HuH-7 (cell line): ENCODE measurements at regions not wholly inside any gene's neighbourhood (a gene's known extent, or its start where the extent isn't known, plus 50 kb on each side); places are given as distances from the start of the nearest gene placed in this dataset.
"Not testable (repeated sequence)": the region's sequence is repeated elsewhere in the genome, so short reads cannot be mapped to it uniquely, and the experiment has no call there.

Experiments used
- DNase-seq: peaks from one replicate; pipeline ENCODE4 v3.0.0; 2011; ENCODE audit warnings: low spot score

DNA sequence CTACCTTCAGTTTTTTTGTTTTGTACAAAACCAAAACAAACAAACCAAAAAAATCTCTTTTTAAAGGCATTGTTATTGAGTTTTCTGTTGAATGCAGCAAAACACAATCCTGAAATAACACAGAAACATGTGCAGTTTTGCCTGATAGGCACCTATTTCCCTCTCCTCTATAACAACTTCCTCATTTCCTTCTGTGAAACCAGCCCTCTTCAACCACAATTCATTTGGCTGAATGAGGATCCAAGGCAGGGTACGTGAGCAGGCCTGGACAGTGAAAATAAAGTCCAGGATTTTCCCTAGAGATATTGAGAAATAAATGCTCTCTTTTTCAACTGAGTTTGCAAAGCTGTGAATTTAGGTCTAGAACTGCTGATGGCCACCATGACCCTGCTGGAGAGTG lies 134.8 kb upstream of the LARP1 start:
- DNase-seq, result no peak

DNA sequence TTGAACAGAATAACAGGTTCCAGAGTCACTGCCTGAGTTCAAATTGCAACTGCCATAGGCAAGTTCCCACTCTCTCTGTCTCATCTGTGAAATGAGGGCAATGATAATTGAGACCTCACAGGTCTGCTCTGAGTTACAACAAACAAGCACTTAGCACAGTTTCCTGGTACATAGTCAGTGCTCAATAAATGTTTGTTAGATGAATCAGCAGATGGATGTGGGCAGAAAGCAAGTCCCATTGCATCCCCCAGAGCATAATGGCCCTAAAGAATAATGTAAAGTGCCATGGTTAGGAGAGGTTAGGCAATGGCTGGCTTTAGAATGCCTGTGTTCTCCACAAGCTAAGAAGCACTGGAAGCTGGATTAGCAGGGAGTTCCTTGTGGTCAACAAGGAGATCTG lies 136.5 kb upstream of the LARP1 start:
- no peak for DNase-seq

GRCh38 chr5:154614595-154614994 lies 136.6 kb upstream of the HAND1 start:
- DNase-seq, result no peak

DNA sequence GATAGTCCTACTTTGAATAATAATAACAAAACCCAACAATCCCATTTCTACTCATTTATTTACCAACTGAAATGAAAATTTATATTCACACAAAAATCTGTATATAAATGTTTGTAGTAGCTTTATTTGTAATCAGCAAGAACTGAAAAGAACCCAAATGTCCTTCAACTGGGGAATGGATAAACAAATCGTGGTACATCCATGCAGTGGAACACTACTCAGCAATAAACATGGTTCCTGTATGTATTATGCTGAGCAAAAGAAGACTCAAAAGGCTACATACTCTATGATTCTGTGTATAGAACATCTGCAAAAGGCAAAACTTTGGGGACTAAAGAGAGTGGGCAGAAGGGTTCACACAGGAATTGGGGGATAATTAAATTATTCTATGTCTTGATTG lies 136.1 kb upstream of the HAND1 start:
- no peak for DNase-seq

DNA sequence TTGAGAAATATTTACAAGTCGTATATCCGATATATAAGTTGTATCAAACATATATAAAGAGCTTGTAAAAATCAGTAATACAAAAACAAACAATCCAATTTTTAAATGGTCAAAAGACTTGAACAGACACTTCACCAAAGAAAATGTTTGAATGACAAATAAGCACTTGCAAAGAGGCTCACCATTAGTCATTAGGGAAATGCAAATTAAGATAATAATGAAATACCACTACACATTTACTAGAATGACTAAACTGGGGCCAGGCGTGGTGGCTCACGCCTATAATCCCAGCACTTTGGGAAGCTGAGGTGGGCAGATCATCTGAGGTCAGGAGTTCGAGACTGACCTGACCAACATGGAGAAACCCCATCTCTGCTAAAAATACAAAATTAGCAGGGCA lies 134.6 kb upstream of the HAND1 start:
- DNase-seq, result no peak

DNA sequence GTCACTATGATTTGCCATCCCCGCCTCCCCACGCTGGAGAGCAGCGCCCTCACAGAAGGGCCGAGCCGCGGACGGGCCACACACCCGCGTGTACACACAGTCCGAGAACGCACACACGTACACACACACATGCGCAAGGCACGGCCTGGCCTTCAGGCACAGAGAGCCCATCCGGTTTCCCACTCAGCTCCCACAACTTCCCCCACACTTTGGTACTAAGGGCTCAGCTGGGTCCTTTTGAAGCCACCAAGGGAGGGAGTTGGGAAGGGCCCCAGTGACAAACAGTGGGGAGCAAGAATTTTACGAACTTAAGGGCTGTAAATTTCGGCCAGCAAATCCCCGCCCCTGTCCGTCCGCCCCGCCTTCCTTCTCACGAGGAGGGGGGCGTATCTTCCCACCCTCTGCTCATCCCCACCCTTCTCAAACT lies 133.3 kb upstream of the HAND1 start:
- no peak for DNase-seq

GRCh38 chr5:154610321-154611154 lies 132.5 kb upstream of the HAND1 start:
- DNase-seq, result peak; percentile 95

DNA sequence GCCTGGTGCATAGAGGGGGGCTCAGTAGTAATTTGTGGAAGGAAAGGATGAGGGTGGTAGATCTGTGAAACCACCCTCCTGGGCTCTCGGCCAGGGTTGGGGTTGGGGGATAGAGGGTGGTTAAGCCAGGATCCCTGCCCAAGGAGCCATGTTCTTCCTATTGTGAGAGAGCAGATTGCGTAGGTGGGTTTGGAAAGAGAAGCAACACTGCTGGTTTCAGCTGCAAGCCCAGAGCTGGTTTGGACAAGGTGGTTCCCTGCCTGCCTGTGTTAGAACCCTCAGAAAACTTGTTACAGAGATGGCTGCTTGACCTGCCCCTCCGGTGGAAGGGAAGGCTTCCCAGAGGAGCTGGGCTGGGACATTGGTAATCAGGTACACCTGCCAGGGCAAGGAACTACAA lies 131.2 kb upstream of the HAND1 start:
- no peak for DNase-seq

DNA sequence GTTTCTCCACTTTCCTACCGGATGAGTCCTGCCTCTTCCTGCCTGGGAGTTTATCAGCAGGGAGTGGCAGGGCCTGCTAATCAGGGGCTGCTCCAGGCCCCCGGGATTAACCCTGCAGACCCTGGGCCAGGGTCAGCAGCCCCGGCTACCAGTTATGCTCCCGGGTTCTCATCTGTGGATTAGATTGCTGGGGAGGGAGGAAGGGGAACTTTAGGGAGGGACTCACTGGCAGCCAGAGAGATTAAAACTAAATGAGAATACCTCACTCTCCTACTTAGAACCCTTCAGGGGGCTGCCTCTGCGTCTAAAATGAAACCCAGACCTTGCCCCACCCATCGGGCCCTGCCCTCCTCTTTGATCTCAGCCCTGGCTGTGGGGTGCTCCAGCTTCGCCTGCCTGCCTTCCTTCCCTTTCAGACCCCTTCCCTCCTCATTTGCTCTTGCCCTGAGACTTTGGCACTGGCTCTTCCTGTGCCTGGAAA lies 130.5 kb upstream of the HAND1 start:
- no peak for DNase-seq

DNA sequence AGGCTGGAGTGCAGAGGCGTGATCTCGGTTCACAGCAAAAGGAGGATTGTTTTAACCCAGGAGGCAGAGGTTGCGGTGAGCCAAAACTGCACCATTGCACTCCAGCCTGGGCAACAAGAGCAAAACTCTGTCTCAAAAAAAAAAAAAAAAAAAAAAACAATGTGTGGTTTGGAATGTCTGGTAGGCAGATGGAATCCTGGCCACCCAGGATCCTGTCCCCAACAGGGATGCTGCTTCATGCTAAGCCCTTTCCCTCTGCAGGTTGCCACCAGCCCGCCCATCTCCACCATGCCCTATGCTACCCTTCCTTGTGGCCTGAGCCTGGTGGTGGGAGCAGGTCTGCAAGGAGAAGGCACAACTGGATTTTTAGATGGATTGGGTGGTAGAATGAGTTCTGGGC lies 129.7 kb upstream of the HAND1 start:
- no peak for DNase-seq

- no peak for DNase-seq
These were observed 128.2 kb upstream of the HAND1 start for GRCh38 chr5:154606246-154606645.

DNA sequence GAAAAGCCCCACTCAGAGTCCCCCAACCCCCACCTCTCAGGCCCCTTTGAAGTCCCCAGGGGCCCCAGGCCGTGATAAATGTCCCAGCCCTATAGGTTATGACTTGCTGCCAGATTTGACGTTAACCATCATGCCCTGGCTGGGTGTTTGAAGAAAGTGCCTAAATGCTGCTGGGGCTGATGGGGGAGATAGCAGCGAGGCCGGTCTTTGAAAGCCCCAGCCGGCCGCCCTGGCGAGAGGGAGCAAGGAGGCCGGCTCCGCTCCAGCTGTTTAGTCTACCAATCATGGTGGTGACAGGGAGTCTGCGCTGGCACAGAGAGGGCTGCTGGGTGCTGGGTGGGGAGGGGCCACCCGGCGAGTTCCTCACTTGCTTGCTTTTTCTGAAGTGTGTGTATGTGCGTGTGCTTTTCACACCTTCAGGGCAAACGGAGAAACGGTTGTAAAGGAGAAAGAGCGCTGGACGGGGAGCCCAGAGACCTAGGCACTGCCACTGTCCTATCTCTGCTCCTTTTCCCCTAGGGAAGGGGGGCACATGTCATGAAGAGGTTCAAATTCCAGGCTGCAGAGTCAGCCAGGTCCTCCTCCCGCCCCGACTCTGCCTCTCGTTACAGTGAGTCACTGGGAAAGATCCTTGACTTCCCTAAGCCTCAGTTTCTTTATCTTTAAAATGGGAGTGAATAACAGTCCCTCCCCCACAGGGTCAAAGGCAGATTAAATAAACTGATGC lies 126.1 kb upstream of the HAND1 start:
- DNase-seq, result no peak

GRCh38 chr5:154603485-154603884 lies 125.5 kb upstream of the HAND1 start:
- DNase-seq, result no peak

DNA sequence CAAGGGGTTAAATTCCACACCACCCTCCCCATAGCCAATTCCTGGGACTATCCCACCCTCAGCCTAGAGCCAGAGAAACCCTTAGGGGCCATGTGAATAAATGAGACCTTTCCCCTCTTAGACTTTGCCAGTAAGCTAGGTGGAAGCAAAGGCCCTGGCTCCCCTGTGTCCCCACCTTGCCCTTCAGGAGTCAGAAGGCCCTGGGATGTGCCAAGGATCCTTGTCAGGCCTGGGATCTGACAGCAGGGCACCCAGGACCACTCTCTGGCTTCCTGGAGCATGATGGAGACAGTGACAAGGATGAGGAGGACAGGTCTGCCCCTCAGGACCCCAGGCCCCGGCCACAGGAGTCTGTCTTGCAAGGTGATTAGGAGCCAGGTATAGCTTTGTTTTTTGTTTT lies 125.0 kb upstream of the HAND1 start:
- DNase-seq, result no peak

GRCh38 chr5:154601014-154601413 lies 123.0 kb upstream of the HAND1 start:
- DNase-seq, result no peak

GRCh38 chr5:154598021-154598420 lies 120.0 kb upstream of the HAND1 start:
- DNase-seq, result no peak

- DNase-seq, result not testable (repeated sequence)
These were observed 118.8 kb upstream of the HAND1 start for GRCh38 chr5:154596844-154597243.

DNA sequence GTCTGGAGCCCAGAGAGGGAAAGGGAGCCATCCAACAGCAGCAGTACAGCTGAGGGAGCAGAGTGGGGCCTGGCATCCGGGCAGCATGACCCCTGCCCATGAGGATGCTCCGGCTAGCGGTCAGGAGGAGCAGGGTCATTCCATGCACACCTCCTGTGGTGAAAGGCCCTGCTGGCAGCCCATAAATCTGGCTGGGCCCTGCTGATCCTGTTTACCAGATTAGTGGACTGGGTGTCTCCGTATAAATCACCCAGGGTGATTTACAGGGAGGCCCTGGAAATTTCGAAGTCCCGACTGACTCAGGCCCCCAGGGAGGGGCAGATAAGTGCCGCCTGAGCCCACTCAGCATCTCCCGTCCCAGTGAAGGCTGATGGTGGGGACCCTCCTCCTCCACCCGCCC lies 117.6 kb upstream of the HAND1 start:
- DNase-seq, result no peak

- DNase-seq, result no peak
These were observed 115.8 kb upstream of the HAND1 start for GRCh38 chr5:154593796-154594195.

DNA sequence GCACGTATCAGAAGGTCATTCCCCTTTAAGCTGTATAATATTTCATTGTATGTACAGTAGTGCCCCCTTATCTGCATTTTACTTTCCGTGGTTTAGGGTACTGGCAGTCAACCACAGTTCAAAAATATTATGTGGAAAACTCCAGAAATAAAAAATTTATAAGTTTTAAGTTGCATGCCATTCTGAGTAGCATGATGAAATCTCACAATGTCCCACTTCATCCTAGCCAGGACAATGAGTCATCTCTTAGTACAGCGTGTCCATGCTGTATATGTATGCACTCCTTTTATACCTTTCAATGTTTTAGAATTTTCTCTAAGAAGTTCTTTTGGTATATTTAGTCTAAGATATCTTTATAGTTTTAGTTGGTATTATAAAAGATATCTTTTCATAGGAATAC lies 115.0 kb upstream of the HAND1 start:
- DNase-seq, result no peak

DNA sequence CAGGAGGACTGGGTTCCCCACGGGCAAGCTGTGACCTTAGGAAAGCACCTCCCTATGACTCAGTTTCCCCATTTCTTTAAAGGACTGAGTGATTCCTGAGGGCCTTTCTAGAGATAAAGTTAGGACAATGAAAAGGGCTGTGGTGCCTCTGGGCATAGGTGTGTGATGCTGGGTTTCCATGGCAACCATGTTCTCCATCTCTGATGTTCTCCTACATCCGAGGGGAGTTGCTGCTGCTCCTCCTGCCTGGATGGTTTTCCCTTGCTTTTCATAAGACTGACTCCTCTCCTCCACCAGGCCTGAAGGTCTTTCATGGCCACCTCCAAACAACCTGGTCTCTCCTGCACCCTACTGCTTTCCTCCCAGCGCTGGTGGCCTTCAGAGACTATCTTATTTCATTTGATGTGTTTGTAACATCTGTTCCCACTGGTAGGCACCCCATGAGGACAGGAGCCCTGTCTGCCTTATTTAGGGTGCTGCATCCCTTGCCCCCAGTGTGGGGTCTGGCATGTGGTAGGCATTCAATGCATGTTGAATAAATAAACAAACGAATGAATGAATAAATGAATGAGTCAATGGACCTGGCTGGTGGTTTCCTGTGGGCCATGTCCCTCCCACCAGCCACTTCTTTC lies 112.2 kb upstream of the HAND1 start:
- DNase-seq, result no peak

DNA sequence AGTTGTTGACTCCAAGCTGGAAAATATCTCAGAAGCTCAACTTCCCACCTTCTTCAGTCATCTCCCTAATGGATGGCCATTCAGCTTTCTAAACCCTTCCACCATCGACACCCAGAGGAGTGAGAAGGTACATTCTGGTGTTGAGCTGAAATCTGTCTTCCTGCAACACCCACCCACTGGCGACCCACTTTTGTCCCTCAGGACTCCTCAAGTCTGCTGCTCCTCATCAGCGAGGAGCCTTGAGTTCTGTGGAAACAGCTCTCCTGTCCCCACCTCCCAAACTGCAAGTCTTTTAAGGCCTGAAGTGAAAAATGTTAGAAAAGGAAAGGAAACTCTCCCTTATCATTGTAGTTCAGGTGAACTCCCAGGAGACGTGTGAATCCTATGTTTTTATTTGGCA lies 111.5 kb upstream of the HAND1 start:
- no peak for DNase-seq

DNA sequence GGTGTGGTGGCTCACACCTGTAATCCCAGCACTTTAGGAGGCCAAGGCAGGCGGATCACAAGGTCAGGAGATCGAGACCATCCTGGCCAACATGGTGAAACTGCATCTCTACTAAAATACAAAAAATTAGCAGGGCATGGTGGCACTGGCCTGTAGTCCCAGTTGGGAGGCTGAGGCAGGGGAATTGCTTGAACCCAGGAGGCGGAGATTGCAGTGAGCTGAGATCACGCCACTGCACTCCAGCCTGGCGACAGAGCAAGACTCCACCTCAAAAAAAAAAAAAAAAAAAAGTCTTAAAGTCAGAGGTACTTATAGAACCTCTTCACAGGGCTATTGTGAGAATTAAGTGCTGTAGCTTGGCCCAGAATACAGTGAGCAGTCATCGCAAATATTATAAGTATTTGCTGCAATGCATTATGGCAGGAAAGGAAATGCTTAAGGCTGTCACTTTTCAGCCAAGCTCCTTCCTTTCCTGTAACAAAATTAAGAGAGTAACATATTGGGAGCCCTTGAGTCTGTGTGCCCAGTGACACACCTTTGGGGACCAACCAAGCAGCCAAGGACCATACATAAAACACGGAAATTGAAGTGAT lies 110.9 kb upstream of the HAND1 start:
- DNase-seq, result not testable (repeated sequence)
